OCI-LY3 (cell line): ENCODE measurements at regions not wholly inside any gene's neighbourhood (a gene's known extent, or its start where the extent isn't known, plus 50 kb on each side); places are given as distances from the start of the nearest gene placed in this dataset.

Experiments
- CTCF ChIP-seq: fragments of 200-600, 300-600 bp; sonication (generic); IDR thresholded peaks from 2 replicates; pipeline ENCODE4 v1.5.1; 2014; ENCODE audit warnings: antibody characterized with exemption, low read length, low read depth
- EZH2phosphoT487 ChIP-seq: fragments of 200-600 bp; shearing (Covaris generic); IDR thresholded peaks from 2 replicates; pipeline ENCODE4 v1.6.1; 2018; ENCODE audit warnings: antibody characterized with exemption, mixed run types, low read depth

- no peak for TF ChIP-seq CTCF
- TF ChIP-seq EZH2phosphoT487, result no peak
Measured at GRCh38 chr22:34068001-34068400, 147.7 kb upstream of the LARGE1 start.
